H1 (cell line): ENCODE measurements at regions not wholly inside any gene's neighbourhood (a gene's known extent, or its start where the extent isn't known, plus 50 kb on each side); places are given as distances from the start of the nearest gene placed in this dataset.

Experiments used
- EGR1 ChIP-seq: IDR thresholded peaks from 2 replicates; pipeline ENCODE4 v1.6.1; 2011; ENCODE audit warnings: low read depth, low read length, borderline replicate concordance
- GABPA ChIP-seq: IDR thresholded peaks from 2 replicates; pipeline ENCODE4 v1.6.1; 2011; ENCODE audit warnings: mild to moderate bottlenecking, low read length, moderate library complexity, borderline replicate concordance; ENCODE audit not compliant: insufficient read depth
- JUND ChIP-seq: IDR thresholded peaks from 2 replicates; pipeline ENCODE4 v1.6.1; 2011; ENCODE audit warnings: mild to moderate bottlenecking, improper control_type of control experiment, low read length
- POLR2A ChIP-seq, 2 experiments: IDR thresholded peaks; 1 replicate in 1 of 2; 2 replicates in 1 of 2; pipeline ENCODE4 v1.6.1; 2011; ENCODE audit warnings: low read depth in 2 of 2, low read length in 2 of 2, mild to moderate bottlenecking in 2 of 2; ENCODE audit errors: control extremely low read depth in 1 of 2
- POLR2AphosphoS5 ChIP-seq: IDR thresholded peaks from 2 replicates; pipeline ENCODE4 v1.6.1; 2011; ENCODE audit warnings: low read depth, low read length
- RAD21 ChIP-seq, 2 experiments: IDR thresholded peaks in 1 of 2; conservative IDR thresholded peaks in 1 of 2; 2 replicates each; pipeline ENCODE4 v1.6.1; 2011; ENCODE audit warnings: low read depth in 2 of 2, low read length in 2 of 2, improper control_type of control experiment in 1 of 2, inconsistent platforms in 1 of 2, mild to moderate bottlenecking in 1 of 2, moderate library complexity in 1 of 2
- TBP ChIP-seq: IDR thresholded peaks from 2 replicates; pipeline ENCODE4 v1.6.1; 2011; ENCODE audit warnings: low read depth, low read length, improper control_type of control experiment
- YY1 ChIP-seq: IDR thresholded peaks from 2 replicates; pipeline ENCODE4 v1.6.1; 2011; ENCODE audit warnings: low read depth, mild to moderate bottlenecking, low read length
- TF ChIP-seq, protein P1 (sequence below): IDR thresholded peaks from 2 replicates; pipeline ENCODE4 v1.6.1; 2011; ENCODE audit warnings: low read length, improper control_type of control experiment
- TF ChIP-seq, protein P2 (sequence below), 3 experiments: IDR thresholded peaks; 1 replicate in 2 of 3; 2 replicates in 1 of 3; pipeline versions ENCODE4 v1.5.1 to v1.6.1; 2011; ENCODE audit warnings: low read length in 3 of 3, mild to moderate bottlenecking in 3 of 3, inconsistent platforms in 2 of 3, low read depth in 1 of 3, moderate library complexity in 1 of 3; ENCODE audit not compliant: insufficient read depth in 1 of 3; ENCODE audit errors: control extremely low read depth in 1 of 3

DNA sequence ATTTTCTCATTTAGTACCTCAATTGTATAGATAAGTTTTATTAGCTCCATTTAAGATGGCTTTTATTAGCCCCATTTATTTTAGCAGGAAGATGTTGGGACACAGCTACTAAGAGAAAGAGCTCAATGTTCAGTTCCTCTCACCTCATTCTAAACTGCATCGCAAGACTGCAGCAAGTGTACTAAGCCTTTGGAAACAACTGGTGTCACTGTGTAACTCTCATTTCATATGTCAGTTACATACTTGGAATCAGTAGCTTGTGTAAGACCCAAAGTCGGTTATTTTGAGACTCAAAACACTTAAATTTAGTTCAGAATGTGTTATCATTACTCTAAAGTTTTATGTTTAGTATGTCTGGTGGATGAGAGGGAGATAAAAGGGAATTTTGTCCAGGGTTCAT lies 482.9 kb downstream of the BMP2 start:
- TF ChIP-seq, protein P1, sequence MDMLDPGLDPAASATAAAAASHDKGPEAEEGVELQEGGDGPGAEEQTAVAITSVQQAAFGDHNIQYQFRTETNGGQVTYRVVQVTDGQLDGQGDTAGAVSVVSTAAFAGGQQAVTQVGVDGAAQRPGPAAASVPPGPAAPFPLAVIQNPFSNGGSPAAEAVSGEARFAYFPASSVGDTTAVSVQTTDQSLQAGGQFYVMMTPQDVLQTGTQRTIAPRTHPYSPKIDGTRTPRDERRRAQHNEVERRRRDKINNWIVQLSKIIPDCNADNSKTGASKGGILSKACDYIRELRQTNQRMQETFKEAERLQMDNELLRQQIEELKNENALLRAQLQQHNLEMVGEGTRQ: no peak
- TF ChIP-seq, protein P2, sequence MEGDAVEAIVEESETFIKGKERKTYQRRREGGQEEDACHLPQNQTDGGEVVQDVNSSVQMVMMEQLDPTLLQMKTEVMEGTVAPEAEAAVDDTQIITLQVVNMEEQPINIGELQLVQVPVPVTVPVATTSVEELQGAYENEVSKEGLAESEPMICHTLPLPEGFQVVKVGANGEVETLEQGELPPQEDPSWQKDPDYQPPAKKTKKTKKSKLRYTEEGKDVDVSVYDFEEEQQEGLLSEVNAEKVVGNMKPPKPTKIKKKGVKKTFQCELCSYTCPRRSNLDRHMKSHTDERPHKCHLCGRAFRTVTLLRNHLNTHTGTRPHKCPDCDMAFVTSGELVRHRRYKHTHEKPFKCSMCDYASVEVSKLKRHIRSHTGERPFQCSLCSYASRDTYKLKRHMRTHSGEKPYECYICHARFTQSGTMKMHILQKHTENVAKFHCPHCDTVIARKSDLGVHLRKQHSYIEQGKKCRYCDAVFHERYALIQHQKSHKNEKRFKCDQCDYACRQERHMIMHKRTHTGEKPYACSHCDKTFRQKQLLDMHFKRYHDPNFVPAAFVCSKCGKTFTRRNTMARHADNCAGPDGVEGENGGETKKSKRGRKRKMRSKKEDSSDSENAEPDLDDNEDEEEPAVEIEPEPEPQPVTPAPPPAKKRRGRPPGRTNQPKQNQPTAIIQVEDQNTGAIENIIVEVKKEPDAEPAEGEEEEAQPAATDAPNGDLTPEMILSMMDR (IDR thresholded peaks at IDR 0.05; ENCODE audit: control extremely low read depth in 1 of 3, insufficient read depth in 1 of 3, low read depth in 1 of 3, low read length in 3 of 3): no peak
- TF ChIP-seq RAD21 (IDR thresholded peaks at IDR 0.05 in 1 of 2, conservative IDR thresholded peaks at IDR 0.05 in 1 of 2; ENCODE audit: low read depth in 2 of 2, low read length in 2 of 2) (no peak), GABPA (no peak), YY1 (no peak), POLR2AphosphoS5 (no peak), JUND (no peak), POLR2A (IDR thresholded peaks at IDR 0.05; ENCODE audit: control extremely low read depth in 1 of 2, low read depth in 2 of 2, low read length in 2 of 2) (no peak), EGR1 (no peak), TBP (no peak)
